Endothelial cell (in vitro differentiated cells): ENCODE measurements at regions not wholly inside any gene's neighbourhood (a gene's known extent, or its start where the extent isn't known, plus 50 kb on each side); places are given as distances from the start of the nearest gene placed in this dataset.

ENCODE experiments used
- DNase-seq: peaks from one replicate; pipeline ENCODE4 v3.0.0; 2021; ENCODE audit warnings: low spot score
- H3K27ac Mint-ChIP-seq: one replicate; pipeline ENCODE4 v1.8.0; 2021; ENCODE audit warnings: mixed read lengths, inconsistent platforms; ENCODE audit not compliant: unreplicated experiment
- H3K27me3 Mint-ChIP-seq: one replicate; pipeline ENCODE4 v1.8.0; 2021; ENCODE audit warnings: mild to moderate bottlenecking, moderate library complexity, mixed read lengths, inconsistent platforms; ENCODE audit not compliant: unreplicated experiment
- H3K36me3 Mint-ChIP-seq: one replicate; pipeline ENCODE4 v1.8.0; 2021; ENCODE audit warnings: mild to moderate bottlenecking, low read depth, mixed read lengths, inconsistent platforms; ENCODE audit not compliant: unreplicated experiment
- H3K4me1 Mint-ChIP-seq: one replicate; pipeline ENCODE4 v1.8.0; 2021; ENCODE audit warnings: mild to moderate bottlenecking, mixed read lengths, inconsistent platforms; ENCODE audit not compliant: unreplicated experiment
- H3K4me3 Mint-ChIP-seq: one replicate; pipeline ENCODE4 v1.8.0; 2021; ENCODE audit warnings: mild to moderate bottlenecking, mixed read lengths, inconsistent platforms; ENCODE audit not compliant: unreplicated experiment
- H3K9me3 Mint-ChIP-seq: one replicate; pipeline ENCODE4 v1.8.0; 2021; ENCODE audit warnings: mixed read lengths, inconsistent platforms; ENCODE audit not compliant: unreplicated experiment
- CTCF ChIP-seq: fragments of 200-600 bp; sonication (generic); IDR thresholded peaks from one replicate; pipeline ENCODE4 v1.5.0; 2021; ENCODE audit warnings: antibody characterized with exemption; ENCODE audit not compliant: unreplicated experiment

GRCh38 chr5:131022811-131023497 lies 142.1 kb downstream of the HINT1 start:
- no peak for TF ChIP-seq CTCF
- H3K27me3 Mint-ChIP-seq = no peaks in the 10 kb centered on the region
- no peak overlapping the region for H3K27ac Mint-ChIP-seq
- H3K36me3 Mint-ChIP-seq = no peaks in the 10 kb centered on the region
- H3K4me1 Mint-ChIP-seq = peaks cover 13% of the 10 kb centered on the region
- DNase-seq = no peak
- no peaks in the 10 kb centered on the region for H3K9me3 Mint-ChIP-seq
- H3K4me3 Mint-ChIP-seq = no peak overlapping the region

- Mint-ChIP-seq H3K27me3 (no peaks in the 10 kb centered on the region), H3K27ac (no peak overlapping the region), H3K36me3 (no peaks in the 10 kb centered on the region), H3K4me1 (peaks cover 13% of the 10 kb centered on the region), H3K4me3 (no peak overlapping the region), H3K9me3 (no peaks in the 10 kb centered on the region)
- no peak for TF ChIP-seq CTCF
- DNase-seq = no peak
Observed at GRCh38 chr5:131021646-131022045, 143.4 kb downstream of the HINT1 start.

GRCh38 chr5:131019601-131020315 lies 145.3 kb downstream of the HINT1 start:
- H3K27ac Mint-ChIP-seq = no peak overlapping the region
- H3K4me3 Mint-ChIP-seq = no peak overlapping the region
- H3K4me1 Mint-ChIP-seq = peaks cover 13% of the 10 kb centered on the region
- TF ChIP-seq CTCF = no peak
- H3K9me3 Mint-ChIP-seq = no peaks in the 10 kb centered on the region
- DNase-seq = no peak
- H3K27me3 Mint-ChIP-seq = no peaks in the 10 kb centered on the region
- H3K36me3 Mint-ChIP-seq = no peaks in the 10 kb centered on the region

GRCh38 chr5:131019111-131019510 lies 145.9 kb downstream of the HINT1 start:
- no peak overlapping the region for H3K27ac Mint-ChIP-seq
- H3K4me3 Mint-ChIP-seq = no peak overlapping the region
- no peaks in the 10 kb centered on the region for H3K36me3 Mint-ChIP-seq
- no peaks in the 10 kb centered on the region for H3K9me3 Mint-ChIP-seq
- TF ChIP-seq CTCF = no peak
- no peak for DNase-seq
- peaks cover 13% of the 10 kb centered on the region for H3K4me1 Mint-ChIP-seq
- no peaks in the 10 kb centered on the region for H3K27me3 Mint-ChIP-seq

- Mint-ChIP-seq H3K9me3 (no peaks in the 10 kb centered on the region), H3K36me3 (no peaks in the 10 kb centered on the region), H3K27me3 (no peaks in the 10 kb centered on the region), H3K27ac (no peak overlapping the region), H3K4me3 (no peak overlapping the region), H3K4me1 (peaks cover 6% of the 10 kb centered on the region)
- no peak for TF ChIP-seq CTCF
- DNase-seq = no peak
Observed at GRCh38 chr5:131008329-131008728, 156.7 kb downstream of the HINT1 start.
